Effector memory CD4-positive, alpha-beta T cell (primary cell): ENCODE measurements at regions not wholly inside any gene's neighbourhood (a gene's known extent, or its start where the extent isn't known, plus 50 kb on each side); places are given as distances from the start of the nearest gene placed in this dataset.
A peak's percentile ranks its signal among the peaks of the same experiment; 100 is the strongest.

ENCODE experiments used
- DNase-seq, 3 donors: peaks; one replicate each; pipeline ENCODE4 v3.0.0-alpha.2; 2020
- H3K27ac ChIP-seq: 2 replicates; pipeline ENCODE4 v1.7.0; 2013; ENCODE audit warnings: mild to moderate bottlenecking, low read length, moderate library complexity; ENCODE audit not compliant: insufficient read depth, poor library complexity, severe bottlenecking
- H3K27me3 ChIP-seq: replicated peaks from 2 replicates; pipeline ENCODE4 v1.7.0; 2013; ENCODE audit warnings: mild to moderate bottlenecking, low read length; ENCODE audit not compliant: insufficient read depth, control insufficient read depth, poor library complexity, severe bottlenecking
- H3K36me3 ChIP-seq: 2 replicates; pipeline ENCODE4 v1.7.0; 2013; ENCODE audit warnings: mild to moderate bottlenecking, low read length, moderate library complexity; ENCODE audit not compliant: control insufficient read depth, insufficient read depth
- H3K4me1 ChIP-seq: 2 replicates; pipeline ENCODE4 v1.7.0; 2013; ENCODE audit warnings: low read length, mild to moderate bottlenecking; ENCODE audit not compliant: control insufficient read depth, insufficient read depth, poor library complexity, severe bottlenecking
- H3K4me3 ChIP-seq: 2 replicates; pipeline ENCODE4 v1.7.0; 2013; ENCODE audit warnings: low read length, low read depth, mild to moderate bottlenecking; ENCODE audit not compliant: insufficient read depth, poor library complexity, severe bottlenecking
- H3K9me3 ChIP-seq: 2 replicates; pipeline ENCODE4 v1.7.0; 2013; ENCODE audit warnings: mild to moderate bottlenecking, low read length, moderate library complexity; ENCODE audit not compliant: control insufficient read depth

DNA sequence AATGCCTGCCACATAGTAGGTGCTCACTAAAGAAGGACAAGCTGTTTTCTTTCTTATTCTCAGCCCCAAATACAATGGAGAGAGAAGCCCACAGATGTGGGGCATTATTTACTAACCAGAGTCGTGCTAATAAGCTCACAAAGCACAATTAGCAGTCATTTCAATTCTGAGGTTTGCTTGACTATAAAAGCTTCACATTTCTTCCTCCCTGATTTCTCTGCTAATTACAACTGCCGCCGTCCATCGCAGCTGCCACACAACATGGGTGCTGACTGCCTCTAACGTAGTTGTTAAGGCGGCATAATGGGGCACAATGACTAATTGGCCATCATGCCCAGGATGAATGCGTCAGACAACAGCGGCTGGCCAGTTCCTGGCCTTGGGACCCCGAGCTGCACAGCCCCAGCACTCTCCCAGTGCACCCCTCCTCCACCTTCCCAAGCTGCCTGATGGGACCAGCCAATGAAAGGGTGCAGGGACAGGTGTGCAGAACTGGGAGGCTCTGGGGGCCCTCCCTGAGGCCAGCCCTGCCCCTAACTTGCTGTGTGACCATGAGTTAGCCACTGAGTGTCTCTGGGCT is 109.2 kb downstream of the CCT6B start:
- no peaks in the 10 kb centered on the region for H3K27me3 ChIP-seq
- H3K9me3 ChIP-seq, result no peaks in the 10 kb centered on the region
- H3K4me3 ChIP-seq, result no peak overlapping the region
- no peak for DNase-seq
- H3K27ac ChIP-seq, result no peak overlapping the region
- H3K4me1 ChIP-seq, result no peaks in the 10 kb centered on the region
- H3K36me3 ChIP-seq, result no peaks in the 10 kb centered on the region

- Histone ChIP-seq H3K36me3 (no peaks in the 10 kb centered on the region), H3K27ac (no peak overlapping the region), H3K4me1 (no peaks in the 10 kb centered on the region), H3K27me3 (no peaks in the 10 kb centered on the region), H3K9me3 (no peaks in the 10 kb centered on the region), H3K4me3 (no peak overlapping the region)
- no peak for DNase-seq
Measured at GRCh38 chr17:34850964-34851363, 110.3 kb downstream of the CCT6B start.

GRCh38 chr17:34850023-34850422 is 111.2 kb downstream of the CCT6B start:
- Histone ChIP-seq H3K36me3 (no peaks in the 10 kb centered on the region), H3K27me3 (no peaks in the 10 kb centered on the region), H3K4me3 (no peak overlapping the region), H3K4me1 (no peaks in the 10 kb centered on the region), H3K9me3 (no peaks in the 10 kb centered on the region), H3K27ac (no peak overlapping the region)
- no peak for DNase-seq

DNA sequence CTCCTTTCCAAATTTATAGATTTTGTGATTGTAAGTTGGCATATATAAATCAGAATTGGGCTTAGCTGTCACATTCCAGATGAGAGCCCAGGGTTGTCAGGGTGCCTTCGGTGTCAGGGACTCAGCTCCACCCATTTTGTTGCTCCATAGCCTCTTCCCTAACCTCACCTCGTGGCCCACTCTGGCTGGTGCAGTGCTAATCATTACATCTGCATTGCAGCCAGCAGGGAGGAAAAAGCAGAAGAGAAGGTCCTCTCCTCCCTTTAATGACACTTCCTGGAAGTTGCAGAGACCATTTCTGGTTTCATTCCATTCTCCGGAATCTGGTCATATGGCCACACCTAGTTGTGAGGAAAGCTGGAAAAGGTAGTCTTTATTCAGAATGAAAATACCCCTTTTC is 113.3 kb downstream of the CCT6B start:
- Histone ChIP-seq H3K9me3 (no peaks in the 10 kb centered on the region), H3K27me3 (no peaks in the 10 kb centered on the region), H3K4me3 (no peak overlapping the region), H3K27ac (no peak overlapping the region), H3K36me3 (no peaks in the 10 kb centered on the region), H3K4me1 (peaks cover 16% of the 10 kb centered on the region)
- no peak for DNase-seq

GRCh38 chr17:34845296-34845695 is 116.0 kb downstream of the CCT6B start:
- no peaks in the 10 kb centered on the region for H3K9me3 ChIP-seq
- no peak overlapping the region for H3K27ac ChIP-seq
- no peak for DNase-seq
- H3K4me3 ChIP-seq, result no peak overlapping the region
- H3K4me1 ChIP-seq, result peaks cover 41% of the 10 kb centered on the region
- no peaks in the 10 kb centered on the region for H3K36me3 ChIP-seq
- no peaks in the 10 kb centered on the region for H3K27me3 ChIP-seq

- Histone ChIP-seq H3K4me1 (peaks cover 43% of the 10 kb centered on the region), H3K9me3 (no peaks in the 10 kb centered on the region), H3K4me3 (peak overlapping the region; percentile 7), H3K36me3 (no peaks in the 10 kb centered on the region), H3K27ac (no peak overlapping the region), H3K27me3 (no peaks in the 10 kb centered on the region)
- DNase-seq, result no peak
Measured at GRCh38 chr17:34843682-34844081, 117.6 kb downstream of the CCT6B start.

DNA sequence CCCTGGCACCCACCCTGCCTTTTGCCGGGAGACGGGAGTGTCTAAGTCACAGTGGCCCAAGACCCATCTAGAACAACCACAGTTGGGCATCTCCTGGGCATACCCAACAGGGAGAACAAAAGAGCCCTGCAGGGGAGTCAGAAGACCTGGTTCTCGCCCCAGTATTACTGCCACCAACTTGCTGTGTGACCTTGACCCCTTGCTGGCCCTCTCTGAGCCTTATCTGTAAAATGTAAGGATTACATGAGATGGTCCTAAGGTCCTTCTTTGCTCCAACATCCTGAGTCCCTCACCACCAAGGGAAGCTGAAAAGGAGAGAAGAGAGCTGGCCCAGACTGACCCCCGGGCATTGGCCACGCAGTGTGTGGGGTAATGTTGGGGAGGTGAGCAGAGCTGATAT is 119.0 kb downstream of the CCT6B start:
- Histone ChIP-seq H3K9me3 (no peaks in the 10 kb centered on the region), H3K27ac (peak overlapping the region; percentile 17)

DNA sequence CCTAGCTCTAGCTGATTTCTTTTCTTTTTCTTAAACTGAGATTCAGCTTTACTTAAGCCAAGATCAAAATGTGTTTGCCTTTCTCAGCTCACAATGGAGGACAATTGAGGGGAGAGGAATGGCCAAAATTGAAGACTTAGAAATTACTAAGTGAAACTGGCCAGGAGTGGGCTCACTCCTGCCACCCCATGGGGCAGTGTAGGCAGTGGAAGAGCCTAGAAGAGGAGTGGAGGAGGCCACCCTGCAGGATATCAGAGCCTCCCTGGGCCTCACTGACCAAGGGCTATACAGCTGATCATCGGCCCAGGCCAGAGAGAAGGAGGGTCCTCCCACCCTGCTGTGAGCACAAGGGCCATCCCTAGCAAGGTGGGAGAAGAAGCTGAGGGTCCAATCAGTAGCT is 119.8 kb downstream of the CCT6B start:
- Histone ChIP-seq H3K27ac (peak overlapping the region; percentile 17), H3K4me3 (no peak overlapping the region), H3K27me3 (no peaks in the 10 kb centered on the region), H3K9me3 (no peaks in the 10 kb centered on the region), H3K36me3 (no peaks in the 10 kb centered on the region), H3K4me1 (peaks cover 43% of the 10 kb centered on the region)
- DNase-seq, result no peak

More for the DNA sequence above, 119.0 kb downstream of the CCT6B start:
- Histone ChIP-seq H3K36me3 (no peaks in the 10 kb centered on the region), H3K4me1 (peaks cover 43% of the 10 kb centered on the region), H3K4me3 (no peak overlapping the region), H3K27me3 (no peaks in the 10 kb centered on the region)
- DNase-seq, result no peak

DNA sequence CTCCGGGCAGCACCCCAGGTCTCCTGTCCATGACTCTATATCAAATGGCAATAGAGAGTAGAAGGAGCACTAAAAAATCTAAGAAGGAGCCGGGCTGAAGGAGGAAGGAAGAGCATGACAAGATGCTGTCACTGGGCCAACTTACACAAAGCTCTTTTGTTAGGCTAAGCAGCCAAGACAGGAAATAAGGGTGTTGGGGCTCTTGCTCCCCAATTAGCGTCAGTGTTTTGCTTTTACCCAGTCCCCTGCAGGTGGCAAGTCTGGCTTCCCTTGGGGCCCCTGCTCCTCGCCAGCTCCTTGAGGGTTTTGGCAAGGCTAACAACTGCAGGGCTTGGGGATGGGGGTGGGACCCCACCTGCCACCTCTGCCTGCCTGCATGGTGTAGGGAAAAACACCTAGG is 120.5 kb downstream of the CCT6B start:
- H3K9me3 ChIP-seq, result no peaks in the 10 kb centered on the region
- no peaks in the 10 kb centered on the region for H3K27me3 ChIP-seq
- H3K4me3 ChIP-seq, result no peak overlapping the region
- no peak for DNase-seq
- H3K36me3 ChIP-seq, result no peaks in the 10 kb centered on the region
- peaks cover 43% of the 10 kb centered on the region for H3K4me1 ChIP-seq
- H3K27ac ChIP-seq, result peak overlapping the region; percentile 13

GRCh38 chr17:34837876-34838478 is 123.3 kb downstream of the CCT6B start:
- no peaks in the 10 kb centered on the region for H3K36me3 ChIP-seq
- no peak for DNase-seq
- peaks cover 27% of the 10 kb centered on the region for H3K4me1 ChIP-seq
- H3K27me3 ChIP-seq, result no peaks in the 10 kb centered on the region
- no peak overlapping the region for H3K27ac ChIP-seq
- H3K9me3 ChIP-seq, result no peaks in the 10 kb centered on the region
- H3K4me3 ChIP-seq, result no peak overlapping the region
